ENCODE measurements at regions not wholly inside any gene's neighbourhood (a gene's known extent, or its start where the extent isn't known, plus 50 kb on each side); places are given as distances from the start of the nearest gene placed in this dataset.

GRCh38 chr5:126274763-126275125, 148.5 kb upstream of the GRAMD2B start:
- TF ChIP-seq CEBPB (IDR thresholded peaks at IDR 0.05) (no peak), EP300 (IDR thresholded peaks at IDR 0.05; ENCODE audit: borderline replicate concordance) (no peak), TCF12 (IDR thresholded peaks at IDR 0.05; ENCODE audit: low read depth) (no peak), RAD21 (IDR thresholded peaks at IDR 0.05; ENCODE audit: low read depth) (no peak), CREB1 (IDR thresholded peaks at IDR 0.05; ENCODE audit: low read depth) (no peak), USF1 (IDR thresholded peaks at IDR 0.05) (no peak), REST (IDR thresholded peaks at IDR 0.05; ENCODE audit: low read depth) (no peak), TAF1 (IDR thresholded peaks at IDR 0.05; ENCODE audit: low read depth) (no peak), TEAD4 (IDR thresholded peaks at IDR 0.05) (no peak), MAX (IDR thresholded peaks at IDR 0.05) (no peak), FOXM1 (IDR thresholded peaks at IDR 0.05; ENCODE audit: borderline replicate concordance, low read depth) (no peak)
